ENCODE measurements at regions not wholly inside any gene's neighbourhood (a gene's known extent, or its start where the extent isn't known, plus 50 kb on each side); places are given as distances from the start of the nearest gene placed in this dataset.

GRCh38 chr14:95466506-95466905 lies 49.9 kb downstream of the SYNE3 start:
- no peak for DNase-seq

GRCh38 chr14:95465936-95466335 lies 50.5 kb downstream of the SYNE3 start:
- no peak for DNase-seq

- no peak for DNase-seq
These were observed 51.1 kb downstream of the SYNE3 start for GRCh38 chr14:95465358-95465757.

DNA sequence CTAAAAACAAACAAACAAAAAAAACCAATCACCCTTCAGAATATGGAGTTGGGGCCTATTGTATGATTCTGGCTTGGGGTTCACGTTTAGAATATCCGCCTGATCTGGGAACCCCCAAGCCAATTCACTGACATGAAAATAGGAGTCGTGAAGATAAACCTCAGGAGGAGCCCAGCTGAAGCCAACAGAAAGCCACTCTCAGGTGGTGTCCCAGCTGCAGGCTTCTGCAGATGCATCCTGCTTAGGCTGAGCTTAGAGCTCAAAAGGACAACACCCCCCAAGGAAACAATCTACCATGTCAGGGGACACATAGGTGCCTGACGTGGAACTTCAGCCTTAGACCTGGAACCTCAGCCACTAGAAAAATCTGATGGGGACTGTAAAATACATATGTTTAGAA lies 51.9 kb downstream of the SYNE3 start:
- DNase-seq, result no peak

GRCh38 chr14:95464103-95464502 lies 52.3 kb downstream of the SYNE3 start:
- DNase-seq, result no peak

GRCh38 chr14:95463171-95463901 lies 53.1 kb downstream of the SYNE3 start:
- DNase-seq, result peak; percentile 52

DNA sequence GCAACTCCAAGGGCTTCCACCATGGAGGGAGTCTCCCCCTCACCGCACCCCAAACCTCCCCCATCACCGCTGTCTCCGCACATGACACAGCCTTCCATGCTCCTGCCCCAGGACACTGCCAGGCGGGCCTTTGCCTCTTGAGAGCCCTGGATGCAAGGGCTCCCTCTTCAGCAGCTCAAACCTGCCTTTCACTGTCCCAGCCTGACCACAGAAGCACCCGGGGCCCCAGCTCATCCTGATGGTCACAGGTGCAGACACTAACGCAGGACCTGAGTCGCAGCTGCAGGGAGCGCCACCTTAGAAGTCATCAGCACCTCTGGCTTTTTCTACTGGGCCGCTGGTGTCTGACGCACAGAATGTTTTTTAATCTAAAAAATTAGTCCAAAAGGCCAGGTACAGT lies 54.0 kb downstream of the SYNE3 start:
- DNase-seq, result no peak

- DNase-seq, result no peak
These were observed 55.6 kb downstream of the SYNE3 start for GRCh38 chr14:95460647-95461478.

DNA sequence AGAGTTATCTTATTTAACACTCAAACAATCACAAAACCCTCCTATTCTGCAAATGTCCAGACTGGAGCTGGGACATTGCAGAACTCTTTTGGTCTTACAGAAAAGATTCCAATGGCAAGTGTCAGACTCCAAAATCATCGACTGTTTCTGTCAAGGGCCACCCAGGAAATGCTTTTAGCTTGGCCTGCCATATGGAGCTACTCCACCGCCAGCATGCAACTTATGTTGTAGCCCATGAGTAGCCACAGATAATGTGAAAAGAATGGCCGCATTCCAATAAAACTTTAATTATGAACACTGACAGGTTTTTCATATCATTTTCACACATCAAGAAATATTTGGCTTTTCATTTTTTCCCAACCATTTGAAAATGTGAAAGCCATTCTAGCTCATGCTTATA lies 57.5 kb downstream of the SYNE3 start:
- DNase-seq, result no peak

DNA sequence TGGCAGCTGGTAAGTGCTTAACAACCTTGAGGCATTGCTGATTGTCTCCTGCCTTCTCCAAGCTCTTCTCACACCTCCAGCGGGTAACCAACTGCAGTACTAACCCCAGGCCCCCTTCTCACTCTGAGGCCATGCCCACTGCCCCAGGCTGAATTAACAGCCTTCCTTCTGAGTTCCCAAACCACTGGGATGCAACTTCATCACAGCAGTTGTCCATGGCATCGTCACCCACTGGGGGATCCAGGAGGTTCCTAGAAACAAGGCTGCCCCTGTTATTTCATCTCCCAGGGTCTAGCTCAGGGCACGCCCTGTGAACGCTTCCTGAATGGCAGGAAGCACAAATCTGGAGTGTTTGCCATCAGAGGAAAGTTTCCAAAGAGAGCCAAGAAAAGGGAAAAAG lies 58.0 kb downstream of the SYNE3 start:
- DNase-seq, result no peak

GRCh38 chr14:95456281-95456680 lies 60.2 kb downstream of the SYNE3 start:
- DNase-seq, result no peak

DNA sequence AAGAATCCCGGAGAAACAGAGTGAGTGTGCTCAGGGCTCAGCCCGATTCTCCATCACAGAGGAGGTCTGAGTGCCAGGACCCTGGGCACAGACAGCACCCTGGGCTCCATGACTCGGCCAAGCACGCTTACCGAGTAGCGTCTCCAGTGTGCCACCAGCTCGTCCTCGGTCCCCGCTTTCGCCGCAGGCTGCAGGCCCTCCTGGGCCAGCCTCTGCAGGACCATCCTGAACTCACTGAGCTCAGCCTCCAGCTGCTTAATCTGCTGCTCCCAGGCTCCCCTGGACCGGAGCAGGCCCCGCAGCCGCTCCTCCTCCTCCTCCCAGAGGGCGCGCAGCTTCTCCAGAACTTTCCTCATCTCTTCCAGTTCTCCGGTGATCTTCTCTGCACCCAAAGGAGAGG lies 61.2 kb downstream of the SYNE3 start:
- DNase-seq, result no peak

GRCh38 chr14:95453713-95453980 lies 62.8 kb downstream of the SYNE3 start:
- DNase-seq, result no peak

DNA sequence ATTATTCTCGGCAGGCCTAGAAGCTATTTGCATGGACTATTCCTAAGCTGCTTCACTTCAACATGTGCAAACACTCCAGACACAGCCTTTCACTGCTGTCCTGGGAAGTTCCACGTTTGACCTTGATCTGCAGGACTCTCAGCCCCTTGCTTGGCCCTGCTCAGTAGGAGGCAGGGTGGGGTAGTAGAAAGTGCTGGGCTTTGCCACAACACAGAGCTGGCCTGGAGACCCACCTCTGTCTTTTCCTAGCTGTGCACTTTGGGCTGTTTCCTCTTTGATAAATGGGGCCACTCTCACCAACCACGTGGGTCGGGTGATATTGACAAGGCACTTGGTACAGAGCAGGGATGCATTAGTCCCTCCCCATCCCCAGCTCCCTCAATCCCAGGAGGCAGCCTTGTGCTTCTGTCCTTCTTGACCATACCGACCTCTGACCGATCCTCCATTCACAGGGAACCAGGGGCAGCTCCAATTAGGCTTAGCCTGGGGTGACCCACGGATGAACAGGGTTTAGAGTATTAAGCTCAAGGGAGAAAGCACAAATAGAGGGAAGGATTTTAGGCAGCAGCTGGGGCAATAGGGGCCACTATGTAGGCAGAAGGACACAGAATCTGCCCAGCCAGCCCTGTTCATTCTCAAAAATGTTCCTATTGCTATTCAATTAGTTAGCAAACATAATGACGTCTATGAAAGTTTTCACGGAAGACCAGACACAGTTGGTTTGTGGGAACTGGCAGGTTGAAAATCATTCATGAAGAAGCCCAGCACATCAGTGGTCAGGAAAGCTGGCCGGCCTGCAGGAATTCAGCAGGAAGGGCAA lies 63.3 kb downstream of the SYNE3 start:
- no peak for DNase-seq

- no peak for DNase-seq
These were observed 64.1 kb downstream of the SYNE3 start for GRCh38 chr14:95452176-95452892.

GRCh38 chr14:95449131-95449530 lies 67.3 kb downstream of the SYNE3 start:
- DNase-seq, result no peak

DNA sequence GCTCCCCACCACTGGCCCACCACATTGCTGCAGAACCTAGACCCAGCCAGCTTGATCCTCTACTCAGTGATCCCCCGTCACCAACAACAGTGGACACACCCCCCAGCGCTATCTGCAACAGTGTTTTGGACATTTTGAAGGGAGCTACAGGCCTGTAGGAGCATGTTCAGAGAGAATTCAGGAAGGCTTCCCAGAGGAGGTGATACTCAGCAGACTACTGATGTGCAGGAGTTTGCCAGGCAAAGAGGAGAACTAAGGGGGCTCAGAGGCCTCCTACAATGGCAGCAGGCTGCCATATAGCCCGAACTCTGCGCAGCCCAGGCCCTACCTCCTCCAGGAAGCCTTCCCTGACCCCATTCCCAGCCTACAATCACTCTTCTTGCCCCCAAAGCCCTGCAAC lies 70.0 kb downstream of the SYNE3 start:
- DNase-seq, result no peak

DNA sequence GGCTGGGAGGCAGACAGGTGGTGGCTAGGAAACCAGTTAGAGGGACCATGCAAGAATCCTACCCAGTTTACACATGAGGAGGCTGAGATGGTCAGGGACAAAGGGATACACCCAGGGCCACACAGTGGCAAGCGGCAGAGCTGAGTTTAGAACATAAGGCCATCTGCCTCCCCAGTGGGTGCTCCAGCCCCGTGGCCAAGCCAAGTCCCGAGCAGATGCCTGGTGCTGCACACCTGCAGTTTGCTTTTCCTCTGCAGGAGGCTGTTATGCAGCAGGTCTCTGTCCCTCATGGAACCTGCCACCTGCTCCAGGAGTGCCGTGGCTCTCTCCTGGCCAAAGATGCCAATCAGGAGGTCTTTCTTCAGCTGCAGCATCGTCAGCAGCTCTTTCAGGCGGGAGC lies 70.8 kb downstream of the SYNE3 start:
- no peak for DNase-seq

DNA sequence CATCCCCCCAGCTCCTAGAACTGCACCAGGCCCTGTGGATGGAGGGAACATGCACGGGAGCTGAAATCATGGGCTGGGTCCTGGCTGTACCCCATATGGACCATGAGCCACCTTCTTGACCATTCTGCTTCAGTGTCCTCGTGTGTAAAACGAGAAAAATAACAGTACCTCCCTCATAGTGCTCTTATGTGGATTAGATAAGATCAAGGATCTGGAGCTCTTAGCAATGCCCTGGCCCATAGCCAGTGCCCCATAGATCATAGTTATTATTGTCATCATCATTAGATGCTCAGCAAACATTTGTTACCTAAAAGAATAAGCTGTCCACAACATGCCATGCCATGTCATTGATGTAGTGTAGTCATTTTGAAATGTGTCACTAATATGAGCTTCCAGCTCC lies 71.3 kb downstream of the SYNE3 start:
- DNase-seq, result no peak

DNA sequence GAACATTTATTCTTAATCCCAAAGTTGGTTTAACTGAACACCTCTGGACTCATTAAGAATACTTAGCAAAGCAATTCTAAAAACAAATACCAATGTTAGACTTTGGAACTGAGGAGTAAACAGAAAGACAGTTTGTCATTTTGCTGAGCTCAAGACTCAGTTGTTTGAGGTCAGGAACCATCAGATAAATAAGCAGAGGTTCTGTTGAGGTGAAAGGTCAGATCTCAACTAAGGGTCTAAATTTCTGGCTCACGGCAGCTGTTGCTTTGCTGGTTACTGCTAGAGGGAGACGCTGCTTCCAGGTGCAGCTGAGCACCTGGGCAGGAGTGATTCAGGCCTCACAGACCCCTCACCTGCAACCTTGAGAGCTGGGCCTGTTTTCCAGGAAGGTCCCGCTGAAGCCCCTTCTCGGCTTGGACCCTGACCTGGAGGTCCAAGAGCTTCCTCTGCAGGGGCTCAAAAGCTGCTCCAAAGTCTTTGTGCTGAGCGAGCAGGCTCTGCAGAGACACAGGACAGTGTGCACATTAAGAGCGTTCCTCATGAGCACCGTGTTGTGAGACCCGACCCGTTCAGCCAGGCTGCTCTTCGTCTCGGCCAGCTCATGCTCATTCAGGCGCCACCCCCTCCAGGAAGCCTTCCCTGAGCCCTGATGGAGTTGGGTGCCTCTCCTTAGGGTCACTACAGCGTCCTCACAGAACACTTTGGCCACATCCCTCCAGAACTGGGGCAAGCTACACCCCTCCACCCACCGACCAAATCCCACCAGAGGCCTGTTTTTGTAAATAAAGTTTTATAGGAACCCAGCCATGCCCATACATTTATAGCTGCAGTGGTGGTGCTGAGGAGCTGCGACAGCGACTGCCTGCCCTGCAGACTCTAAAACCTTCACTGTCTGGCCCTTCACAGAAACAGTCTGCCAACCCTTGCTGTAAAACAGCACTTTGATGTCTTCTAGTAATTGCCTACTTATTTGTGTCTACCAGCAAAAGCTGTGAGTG lies 72.0 kb downstream of the SYNE3 start:
- DNase-seq, result no peak

DNA sequence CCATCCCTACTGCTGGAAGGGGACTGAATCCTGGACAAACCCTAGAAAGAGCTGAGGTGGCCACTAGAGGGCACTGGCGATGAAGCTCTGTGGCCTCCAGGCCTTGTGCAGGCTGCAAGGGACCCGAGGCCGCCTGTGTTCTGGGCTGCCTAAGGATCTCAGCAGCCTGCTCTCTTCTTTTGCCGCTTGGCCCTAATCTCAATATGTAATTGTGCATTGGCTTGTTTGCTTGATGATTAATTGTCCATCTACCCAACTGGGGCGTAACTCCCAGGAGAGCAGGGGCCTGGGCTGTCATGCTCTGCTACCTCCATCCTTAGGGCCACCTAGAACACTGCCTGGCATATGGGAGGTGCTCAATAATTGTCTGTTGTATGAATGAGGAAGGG lies 73.8 kb downstream of the SYNE3 start:
- peak; percentile 76 for DNase-seq

Data from CD4-positive, alpha-beta T cell treated with Interleukin-12 subunit alpha and Interleukin-12 subunit beta, for 1 hour (primary cell).